ENCODE measurements at regions not wholly inside any gene's neighbourhood (a gene's known extent, or its start where the extent isn't known, plus 50 kb on each side); places are given as distances from the start of the nearest gene placed in this dataset.

DNA sequence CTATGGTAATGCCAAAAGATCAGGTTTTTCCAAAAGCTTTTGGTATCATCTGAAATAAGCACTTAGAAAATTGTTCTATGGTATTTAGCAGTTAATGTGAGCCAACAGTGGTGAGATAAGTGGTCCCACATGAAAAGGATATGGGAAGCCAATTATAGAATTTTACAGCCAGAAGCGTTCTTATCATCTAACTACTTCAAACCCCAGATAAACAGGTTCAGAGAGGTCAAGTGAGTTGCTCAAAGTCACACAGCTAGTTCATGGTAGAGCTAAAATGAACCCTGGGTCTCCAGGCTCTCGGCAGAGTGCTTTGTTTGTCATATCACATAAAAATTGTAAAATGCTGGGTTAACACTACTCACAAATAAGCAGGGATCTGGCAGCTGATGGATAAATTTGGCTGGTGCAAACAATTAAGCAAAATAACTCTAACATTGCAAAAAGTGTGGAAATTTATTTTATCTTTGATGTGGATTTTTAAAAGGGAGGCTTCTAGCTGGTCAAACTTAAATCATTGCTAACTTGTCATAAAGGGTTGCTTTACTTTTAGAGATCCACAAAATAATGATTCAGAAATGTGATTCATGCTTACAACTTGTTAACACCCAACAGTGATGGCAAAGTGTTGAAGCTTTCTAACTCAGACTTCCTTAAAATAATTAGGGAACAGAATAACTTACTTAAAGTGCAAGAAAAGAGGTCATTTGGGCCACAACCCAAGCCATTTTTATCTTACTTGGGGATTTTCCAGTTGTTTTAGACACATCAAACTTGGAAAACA, 202.8 kb upstream of the TBC1D5 start:
- no peak overlapping the region for H3K9ac ChIP-seq
- no peaks in the 10 kb centered on the region for H3K79me2 ChIP-seq (ENCODE audit: insufficient read depth)
- H3K36me3 ChIP-seq (ENCODE audit: low read depth) = no peaks in the 10 kb centered on the region
- H2AFZ ChIP-seq = no peak overlapping the region
- no peak overlapping the region for H3K27ac ChIP-seq
- 24 to 43% methylated on average over 2 of the region's 2 CpGs for WGBS, 2 experiments (ENCODE audit: low coverage in 1 of 2, low lambda C conversion rate in 2 of 2, missing lambda C conversion rate in 2 of 2)
- no peaks in the 10 kb centered on the region for H4K20me1 ChIP-seq (ENCODE audit: insufficient read depth)
- no peak for TF ChIP-seq EZH2 (IDR thresholded peaks at IDR 0.05; ENCODE audit: insufficient read depth, poor library complexity, severe bottlenecking)
- TF ChIP-seq EZH2phosphoT487 (IDR thresholded peaks at IDR 0.05; ENCODE audit: insufficient read depth, low read depth) = no peak
- H3K4me1 ChIP-seq (ENCODE audit: insufficient read depth) = peaks cover 29% of the 10 kb centered on the region
- H3K4me2 ChIP-seq (ENCODE audit: unreplicated experiment) = peak overlapping the region; percentile 18
- H3F3A ChIP-seq (ENCODE audit: insufficient read depth) = peaks cover 17% of the 10 kb centered on the region; the same call in 1 of the 2 replicates
- H3K27me3 ChIP-seq (replicated peaks; ENCODE audit: insufficient read depth) = peaks cover 34% of the 10 kb centered on the region
- DNase-seq = peak; percentile 44
- in situ Hi-C loops (cut with MboI) = no loop called here
- H3K9me2 ChIP-seq (ENCODE audit: insufficient read depth) = no peaks in the 10 kb centered on the region
- no peak overlapping the region for H3K4me3 ChIP-seq
- no peaks in the 10 kb centered on the region for H3K9me3 ChIP-seq (ENCODE audit: low read depth)

- Histone ChIP-seq H3K4me3 (no peak overlapping the region), H3F3A (ENCODE audit: insufficient read depth) (peaks cover 17% of the 10 kb centered on the region; the same call in 1 of the 2 replicates), H4K20me1 (ENCODE audit: insufficient read depth) (no peaks in the 10 kb centered on the region), H3K9ac (no peak overlapping the region), H3K9me3 (ENCODE audit: low read depth) (no peaks in the 10 kb centered on the region), H3K79me2 (ENCODE audit: insufficient read depth) (no peaks in the 10 kb centered on the region), H3K27me3 (replicated peaks; ENCODE audit: insufficient read depth) (peaks cover 12% of the 10 kb centered on the region), H3K36me3 (ENCODE audit: low read depth) (no peaks in the 10 kb centered on the region), H3K9me2 (ENCODE audit: insufficient read depth) (no peaks in the 10 kb centered on the region), H3K27ac (no peak overlapping the region), H3K4me2 (ENCODE audit: unreplicated experiment) (no peak overlapping the region), H3K4me1 (ENCODE audit: insufficient read depth) (peaks cover 29% of the 10 kb centered on the region), H2AFZ (no peak overlapping the region)
- in situ Hi-C loops (cut with MboI) = no loop called here
- DNase-seq = peak; percentile 77
- 8 to 16% methylated on average over 2 of the region's 2 CpGs for WGBS, 2 experiments (ENCODE audit: low coverage in 1 of 2, low lambda C conversion rate in 2 of 2, missing lambda C conversion rate in 2 of 2)
- TF ChIP-seq EZH2 (IDR thresholded peaks at IDR 0.05; ENCODE audit: insufficient read depth, poor library complexity, severe bottlenecking) = no peak
- no peak for TF ChIP-seq EZH2phosphoT487 (IDR thresholded peaks at IDR 0.05; ENCODE audit: insufficient read depth, low read depth)
Measured at GRCh38 chr3:17942856-17943255, 200.4 kb upstream of the TBC1D5 start.

- Histone ChIP-seq H3K4me3 (no peak overlapping the region), H3K36me3 (ENCODE audit: low read depth) (no peaks in the 10 kb centered on the region), H3K9me3 (ENCODE audit: low read depth) (no peaks in the 10 kb centered on the region), H3K9ac (no peak overlapping the region), H3F3A (ENCODE audit: insufficient read depth) (peaks cover 17% of the 10 kb centered on the region; the same call in 1 of the 2 replicates), H3K9me2 (ENCODE audit: insufficient read depth) (no peaks in the 10 kb centered on the region), H4K20me1 (ENCODE audit: insufficient read depth) (no peaks in the 10 kb centered on the region), H2AFZ (no peak overlapping the region), H3K4me2 (ENCODE audit: unreplicated experiment) (no peak overlapping the region), H3K27ac (no peak overlapping the region), H3K79me2 (ENCODE audit: insufficient read depth) (no peaks in the 10 kb centered on the region), H3K27me3 (replicated peaks; ENCODE audit: insufficient read depth) (peaks cover 12% of the 10 kb centered on the region; the same call in 1 of the 2 replicates), H3K4me1 (ENCODE audit: insufficient read depth) (peaks cover 29% of the 10 kb centered on the region)
- peak; percentile 19 for DNase-seq
- in situ Hi-C loops (cut with MboI) = no loop called here
- TF ChIP-seq EZH2phosphoT487 (IDR thresholded peaks at IDR 0.05; ENCODE audit: insufficient read depth, low read depth) = no peak
- no peak for TF ChIP-seq EZH2 (IDR thresholded peaks at IDR 0.05; ENCODE audit: insufficient read depth, poor library complexity, severe bottlenecking)
Measured at GRCh38 chr3:17941766-17942165, 199.3 kb upstream of the TBC1D5 start.

- Histone ChIP-seq H2AFZ (no peak overlapping the region), H3F3A (ENCODE audit: insufficient read depth) (peaks cover 17% of the 10 kb centered on the region; the same call in 1 of the 2 replicates), H3K27me3 (replicated peaks; ENCODE audit: insufficient read depth) (peaks cover 19% of the 10 kb centered on the region; the same call in 1 of the 2 replicates), H3K27ac (no peak overlapping the region), H3K36me3 (ENCODE audit: low read depth) (no peaks in the 10 kb centered on the region), H3K4me3 (no peak overlapping the region), H3K9ac (no peak overlapping the region), H4K20me1 (ENCODE audit: insufficient read depth) (no peaks in the 10 kb centered on the region), H3K9me3 (ENCODE audit: low read depth) (no peaks in the 10 kb centered on the region), H3K4me2 (ENCODE audit: unreplicated experiment) (no peak overlapping the region), H3K9me2 (ENCODE audit: insufficient read depth) (no peaks in the 10 kb centered on the region), H3K79me2 (ENCODE audit: insufficient read depth) (no peaks in the 10 kb centered on the region), H3K4me1 (ENCODE audit: insufficient read depth) (peaks cover 29% of the 10 kb centered on the region)
- in situ Hi-C loops (cut with MboI) = no loop called here
- no peak for TF ChIP-seq EZH2 (IDR thresholded peaks at IDR 0.05; ENCODE audit: insufficient read depth, poor library complexity, severe bottlenecking)
- TF ChIP-seq EZH2phosphoT487 (IDR thresholded peaks at IDR 0.05; ENCODE audit: insufficient read depth, low read depth) = no peak
- WGBS, 2 experiments (ENCODE audit: low coverage in 1 of 2, low lambda C conversion rate in 2 of 2, missing lambda C conversion rate in 2 of 2) = 75 to 76% methylated on average over 2 of the region's 2 CpGs
- no peak for DNase-seq
Measured at GRCh38 chr3:17941152-17941551, 198.7 kb upstream of the TBC1D5 start.
